Retinal pigment epithelial cell (primary cell): ENCODE measurements at regions not wholly inside any gene's neighbourhood (a gene's known extent, or its start where the extent isn't known, plus 50 kb on each side); places are given as distances from the start of the nearest gene placed in this dataset.

Experiments
- DNase-seq: peaks from one replicate; pipeline ENCODE4 v3.0.0-alpha.2; 2010; ENCODE audit warnings: low read depth
- H3K4me3 ChIP-seq: 2 replicates; pipeline ENCODE4 v1.5.1; 2011; ENCODE audit warnings: mild to moderate bottlenecking, low read length, control low read depth, moderate library complexity
- TF ChIP-seq, protein P1 (sequence below): conservative IDR thresholded peaks from 2 replicates; pipeline ENCODE4 v1.5.1; 2011; ENCODE audit warnings: low read depth, low read length, control low read depth, inconsistent platforms

DNA sequence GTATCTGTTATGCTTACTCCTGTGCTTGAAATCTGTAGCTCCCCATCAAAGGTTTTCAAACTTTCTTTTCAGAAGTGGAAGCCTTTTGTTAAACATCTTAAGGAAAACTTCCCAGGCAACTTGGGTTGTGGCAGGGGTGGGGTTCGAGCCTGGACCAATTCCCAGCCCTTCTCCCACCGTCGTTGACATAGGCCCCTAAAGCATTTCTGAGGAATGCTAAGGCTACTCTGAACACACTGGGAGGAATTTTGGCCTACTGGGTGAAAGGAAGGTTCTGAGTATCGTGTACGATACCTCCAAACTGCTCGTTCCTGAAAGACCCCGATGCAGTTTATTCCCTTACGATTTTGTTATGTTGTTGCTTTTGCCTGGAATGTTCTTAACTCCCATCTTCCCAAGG is 56.1 kb upstream of the PMFBP1 start:
- TF ChIP-seq, protein P1, sequence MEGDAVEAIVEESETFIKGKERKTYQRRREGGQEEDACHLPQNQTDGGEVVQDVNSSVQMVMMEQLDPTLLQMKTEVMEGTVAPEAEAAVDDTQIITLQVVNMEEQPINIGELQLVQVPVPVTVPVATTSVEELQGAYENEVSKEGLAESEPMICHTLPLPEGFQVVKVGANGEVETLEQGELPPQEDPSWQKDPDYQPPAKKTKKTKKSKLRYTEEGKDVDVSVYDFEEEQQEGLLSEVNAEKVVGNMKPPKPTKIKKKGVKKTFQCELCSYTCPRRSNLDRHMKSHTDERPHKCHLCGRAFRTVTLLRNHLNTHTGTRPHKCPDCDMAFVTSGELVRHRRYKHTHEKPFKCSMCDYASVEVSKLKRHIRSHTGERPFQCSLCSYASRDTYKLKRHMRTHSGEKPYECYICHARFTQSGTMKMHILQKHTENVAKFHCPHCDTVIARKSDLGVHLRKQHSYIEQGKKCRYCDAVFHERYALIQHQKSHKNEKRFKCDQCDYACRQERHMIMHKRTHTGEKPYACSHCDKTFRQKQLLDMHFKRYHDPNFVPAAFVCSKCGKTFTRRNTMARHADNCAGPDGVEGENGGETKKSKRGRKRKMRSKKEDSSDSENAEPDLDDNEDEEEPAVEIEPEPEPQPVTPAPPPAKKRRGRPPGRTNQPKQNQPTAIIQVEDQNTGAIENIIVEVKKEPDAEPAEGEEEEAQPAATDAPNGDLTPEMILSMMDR = no peak
- no peak overlapping the region for H3K4me3 ChIP-seq
- no peak for DNase-seq

DNA sequence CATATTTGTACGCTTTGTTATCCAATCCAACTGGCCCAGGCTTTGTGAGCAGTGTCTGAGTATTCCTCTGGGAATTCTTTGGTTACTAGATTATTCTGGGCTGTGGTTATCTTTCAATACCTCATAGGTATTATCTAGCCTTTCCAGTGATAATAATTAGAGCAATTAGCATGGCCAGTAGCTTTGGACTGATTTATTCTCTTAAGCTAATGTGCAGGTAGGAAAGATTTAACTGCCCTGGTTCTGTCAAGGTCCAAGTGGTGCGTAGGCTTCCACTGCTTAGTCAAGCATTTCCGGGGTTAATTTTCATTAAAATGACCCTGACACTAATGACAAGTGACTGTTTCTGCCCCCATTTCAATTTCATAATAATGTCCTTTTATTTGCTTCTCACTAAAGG is 54.2 kb upstream of the PMFBP1 start:
- no peak for DNase-seq
- no peak overlapping the region for H3K4me3 ChIP-seq
- TF ChIP-seq, protein P1 = no peak

DNA sequence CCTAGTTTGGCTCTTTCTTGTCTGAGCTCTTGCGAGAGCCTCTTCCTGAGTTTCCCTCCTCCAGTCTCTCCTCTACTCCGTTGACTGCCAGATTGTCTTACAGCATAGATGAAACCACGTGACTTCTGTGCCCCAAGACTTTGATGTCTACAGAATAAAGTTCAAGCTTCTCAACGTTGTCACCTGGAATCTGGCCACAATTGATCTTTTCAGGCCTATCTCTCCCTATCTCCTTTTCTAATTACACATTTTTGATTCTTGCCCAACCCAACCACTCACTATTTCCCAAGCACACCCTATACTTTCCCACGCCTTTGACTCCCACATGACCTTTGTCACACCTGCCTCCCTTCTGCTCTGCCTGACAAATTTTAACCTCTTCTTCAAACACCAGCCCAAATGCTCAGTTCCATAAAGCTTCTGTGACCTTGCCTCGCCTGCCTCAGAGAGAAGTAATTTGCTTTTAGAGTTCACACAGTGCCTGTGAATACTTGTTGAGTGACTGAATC is 52.4 kb upstream of the PMFBP1 start:
- TF ChIP-seq, protein P1 = no peak
- no peak overlapping the region for H3K4me3 ChIP-seq
- DNase-seq = no peak

DNA sequence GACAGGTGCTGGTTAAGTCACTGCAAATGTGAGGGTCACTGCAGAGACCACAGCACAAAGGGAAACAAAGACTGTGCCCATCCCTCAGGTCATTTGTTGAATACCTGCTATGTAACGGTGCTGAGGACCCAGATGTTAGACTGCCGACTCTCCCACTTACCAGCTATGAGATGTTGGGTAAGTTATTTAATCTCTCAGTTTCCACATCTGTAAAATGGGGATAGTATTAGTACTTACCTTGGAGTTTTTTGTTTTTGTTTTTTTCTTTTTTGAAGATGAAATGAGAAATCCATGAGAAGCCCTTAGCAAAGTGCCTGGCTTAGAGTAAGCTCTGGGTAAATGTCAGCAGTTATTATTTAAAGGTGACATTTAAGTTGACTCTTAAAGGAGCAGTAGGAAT is 50.5 kb upstream of the PMFBP1 start:
- TF ChIP-seq, protein P1 = no peak
- DNase-seq = no peak

More for the DNA sequence above, 50.5 kb upstream of the PMFBP1 start:
- no peak overlapping the region for H3K4me3 ChIP-seq
